Hepatocyte (in vitro differentiated cells): ENCODE measurements at regions not wholly inside any gene's neighbourhood (a gene's known extent, or its start where the extent isn't known, plus 50 kb on each side); places are given as distances from the start of the nearest gene placed in this dataset.

ENCODE experiments used
- DNase-seq: peaks from one replicate; pipeline ENCODE4 v3.0.0-alpha.2; 2016; ENCODE audit warnings: low spot score
- H2AFZ ChIP-seq: fragments of 200-600 bp; sonication (generic); 2 replicates; pipeline ENCODE4 v1.6.0; 2016; ENCODE audit warnings: antibody characterized with exemption, mild to moderate bottlenecking
- H3K27ac ChIP-seq: fragments of 200-600 bp; sonication (generic); 2 replicates; pipeline ENCODE4 v1.5.1; 2016; ENCODE audit warnings: mild to moderate bottlenecking
- H3K27me3 ChIP-seq: fragments of 200-600 bp; sonication (generic); 2 replicates; pipeline ENCODE4 v1.6.1; 2016
- H3K36me3 ChIP-seq: fragments of 200-600 bp; sonication (generic); replicated peaks from 2 replicates; pipeline ENCODE4 v1.5.1; 2016; ENCODE audit warnings: low read depth; ENCODE audit not compliant: insufficient read depth
- H3K4me1 ChIP-seq: fragments of 200-600 bp; sonication (generic); 2 replicates; pipeline ENCODE4 v1.5.1; 2016; ENCODE audit warnings: mild to moderate bottlenecking, moderate library complexity; ENCODE audit not compliant: insufficient read depth
- H3K4me2 ChIP-seq: fragments of 200-600 bp; sonication (generic); 2 replicates; pipeline ENCODE4 v1.6.0; 2016
- H3K4me3 ChIP-seq: fragments of 200-600 bp; sonication (generic); 2 replicates; pipeline ENCODE4 v1.5.1; 2016; ENCODE audit warnings: mild to moderate bottlenecking
- H3K79me2 ChIP-seq: fragments of 200-600 bp; sonication (generic); 2 replicates; pipeline ENCODE4 v1.6.0; 2017; ENCODE audit warnings: mild to moderate bottlenecking
- H3K9me2 ChIP-seq: fragments of 200-600 bp; sonication (generic); replicated peaks from 2 replicates; pipeline ENCODE4 v1.6.0; 2017; ENCODE audit warnings: mild to moderate bottlenecking; ENCODE audit not compliant: insufficient read depth
- H3K9me3 ChIP-seq: fragments of 200-600 bp; sonication (generic); 2 replicates; pipeline ENCODE4 v1.5.1; 2016; ENCODE audit warnings: low read depth, mild to moderate bottlenecking
- H4K20me1 ChIP-seq: fragments of 200-600 bp; sonication (generic); 2 replicates; pipeline ENCODE4 v1.6.0; 2016; ENCODE audit warnings: mild to moderate bottlenecking; ENCODE audit not compliant: insufficient read depth, poor library complexity, severe bottlenecking
- EZH2 ChIP-seq: fragments of 200-600 bp; sonication (generic); IDR thresholded peaks from 2 replicates; pipeline ENCODE4 v1.6.1; 2016; ENCODE audit warnings: antibody characterized with exemption, mild to moderate bottlenecking, borderline replicate concordance
- EZH2phosphoT487 ChIP-seq: fragments of 200-600 bp; sonication (generic); IDR thresholded peaks from one replicate; pipeline ENCODE4 v1.6.1; 2018; ENCODE audit warnings: antibody characterized with exemption, mild to moderate bottlenecking, low read depth, moderate library complexity; ENCODE audit not compliant: unreplicated experiment, severe bottlenecking
- WGBS: methylation state at CpG from one replicate; pipeline ENCODE4 v1.1.6; 2016; ENCODE audit warnings: low lambda C conversion rate; ENCODE audit errors: missing lambda C conversion rate; 5-methylcytosine and 5-hydroxymethylcytosine counted together
- TF ChIP-seq, protein P1 (sequence below): fragments of 200-600 bp; sonication (generic); IDR thresholded peaks from 2 replicates; pipeline ENCODE4 v1.5.1; 2016; ENCODE audit warnings: antibody characterized with exemption, mild to moderate bottlenecking; ENCODE audit not compliant: poor library complexity

DNA sequence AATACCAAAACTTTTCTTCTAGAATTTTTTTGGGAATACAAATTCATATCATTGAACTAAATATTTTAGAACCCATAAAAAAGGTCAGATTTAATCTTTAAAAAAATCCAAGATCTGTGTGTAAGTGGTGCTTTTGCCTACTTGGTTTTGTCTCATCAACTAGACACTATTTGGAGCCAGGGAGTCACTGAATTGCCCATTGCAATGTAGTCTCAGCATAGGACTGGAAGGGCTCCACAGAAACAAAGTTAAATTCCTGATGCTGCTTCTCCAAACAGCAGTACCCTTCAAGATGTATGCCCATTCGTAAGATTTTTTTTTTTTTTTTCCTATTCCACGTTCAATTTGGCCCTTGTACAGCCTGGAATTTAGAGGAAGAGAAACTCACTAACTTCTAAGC, 208.0 kb upstream of the MPDZ start:
- WGBS, result 73% methylated on average over 2 of the region's 2 CpGs
- TF ChIP-seq, protein P1, sequence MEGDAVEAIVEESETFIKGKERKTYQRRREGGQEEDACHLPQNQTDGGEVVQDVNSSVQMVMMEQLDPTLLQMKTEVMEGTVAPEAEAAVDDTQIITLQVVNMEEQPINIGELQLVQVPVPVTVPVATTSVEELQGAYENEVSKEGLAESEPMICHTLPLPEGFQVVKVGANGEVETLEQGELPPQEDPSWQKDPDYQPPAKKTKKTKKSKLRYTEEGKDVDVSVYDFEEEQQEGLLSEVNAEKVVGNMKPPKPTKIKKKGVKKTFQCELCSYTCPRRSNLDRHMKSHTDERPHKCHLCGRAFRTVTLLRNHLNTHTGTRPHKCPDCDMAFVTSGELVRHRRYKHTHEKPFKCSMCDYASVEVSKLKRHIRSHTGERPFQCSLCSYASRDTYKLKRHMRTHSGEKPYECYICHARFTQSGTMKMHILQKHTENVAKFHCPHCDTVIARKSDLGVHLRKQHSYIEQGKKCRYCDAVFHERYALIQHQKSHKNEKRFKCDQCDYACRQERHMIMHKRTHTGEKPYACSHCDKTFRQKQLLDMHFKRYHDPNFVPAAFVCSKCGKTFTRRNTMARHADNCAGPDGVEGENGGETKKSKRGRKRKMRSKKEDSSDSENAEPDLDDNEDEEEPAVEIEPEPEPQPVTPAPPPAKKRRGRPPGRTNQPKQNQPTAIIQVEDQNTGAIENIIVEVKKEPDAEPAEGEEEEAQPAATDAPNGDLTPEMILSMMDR, result no peak
- TF ChIP-seq EZH2 (no peak), EZH2phosphoT487 (no peak)
- Histone ChIP-seq H3K9me2 (no peaks in the 10 kb centered on the region), H3K4me3 (no peak overlapping the region), H3K4me2 (no peak overlapping the region), H3K79me2 (no peaks in the 10 kb centered on the region), H3K36me3 (no peaks in the 10 kb centered on the region), H3K9me3 (no peaks in the 10 kb centered on the region), H3K4me1 (peaks cover 7% of the 10 kb centered on the region), H2AFZ (no peak overlapping the region), H4K20me1 (no peaks in the 10 kb centered on the region), H3K27ac (no peak overlapping the region), H3K27me3 (no peaks in the 10 kb centered on the region)
- no peak for DNase-seq

DNA sequence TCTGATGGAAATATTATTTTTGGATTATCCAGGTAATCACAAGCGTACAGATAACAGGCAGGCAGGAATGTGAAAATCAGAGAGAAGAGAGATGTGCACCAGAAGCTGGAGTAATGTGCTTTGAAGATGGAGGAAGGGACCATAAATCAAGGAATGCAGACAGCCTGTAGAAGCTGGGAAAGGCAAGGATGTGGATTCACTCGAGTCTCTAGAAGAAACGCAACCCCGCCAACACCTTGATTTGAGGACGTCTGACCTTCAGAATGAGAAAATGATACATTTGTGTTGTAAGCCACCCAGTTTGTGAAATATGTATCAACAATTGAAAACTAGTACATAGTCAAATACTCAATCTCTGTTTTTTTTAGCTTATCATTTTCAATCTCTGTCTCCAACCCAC, 207.6 kb upstream of the MPDZ start:
- Histone ChIP-seq H3K4me2 (no peak overlapping the region), H3K36me3 (no peaks in the 10 kb centered on the region), H3K79me2 (no peaks in the 10 kb centered on the region), H3K27me3 (no peaks in the 10 kb centered on the region), H3K9me2 (no peaks in the 10 kb centered on the region), H3K27ac (no peak overlapping the region), H2AFZ (no peak overlapping the region), H4K20me1 (no peaks in the 10 kb centered on the region), H3K4me1 (peaks cover 7% of the 10 kb centered on the region), H3K9me3 (no peaks in the 10 kb centered on the region), H3K4me3 (no peak overlapping the region)
- DNase-seq, result no peak
- WGBS, result 74% methylated on average over 5 of the region's 5 CpGs
- TF ChIP-seq, protein P1, result no peak
- TF ChIP-seq EZH2phosphoT487, result no peak
- TF ChIP-seq EZH2, result no peak

DNA sequence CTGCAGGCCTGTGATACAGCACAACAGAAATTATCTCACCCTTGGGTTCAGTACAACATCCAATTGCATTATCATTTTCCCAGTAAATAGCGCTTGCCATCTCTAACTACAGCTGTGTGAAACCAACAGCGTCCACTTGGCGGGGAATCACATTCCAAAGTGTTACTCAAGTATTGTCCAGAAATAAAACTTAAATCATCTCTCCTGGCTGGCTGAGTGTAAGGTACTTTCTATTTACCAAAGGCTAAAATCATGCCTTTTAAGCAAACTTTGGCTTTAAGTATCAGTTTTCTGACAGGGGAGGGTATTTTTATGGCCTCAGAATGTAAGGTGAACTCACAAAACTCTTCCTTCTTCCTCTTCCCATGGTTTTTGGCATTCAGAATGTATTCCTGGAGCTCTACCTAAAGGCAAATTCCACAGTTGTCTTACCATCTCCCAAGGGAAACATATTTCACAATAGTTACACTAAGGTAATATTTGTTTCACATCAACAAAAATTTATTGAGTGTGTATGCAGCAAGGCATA, 205.6 kb upstream of the MPDZ start:
- no peak for DNase-seq
- Histone ChIP-seq H3K27ac (no peak overlapping the region), H3K4me1 (no peaks in the 10 kb centered on the region), H2AFZ (no peak overlapping the region), H3K4me3 (no peak overlapping the region), H3K4me2 (no peak overlapping the region), H3K79me2 (no peaks in the 10 kb centered on the region), H3K9me2 (no peaks in the 10 kb centered on the region), H3K9me3 (no peaks in the 10 kb centered on the region), H3K27me3 (no peaks in the 10 kb centered on the region), H4K20me1 (no peaks in the 10 kb centered on the region), H3K36me3 (no peaks in the 10 kb centered on the region)
- WGBS, result 79% methylated on average over 3 of the region's 3 CpGs
- TF ChIP-seq, protein P1, result no peak
- TF ChIP-seq EZH2, result no peak
- no peak for TF ChIP-seq EZH2phosphoT487

DNA sequence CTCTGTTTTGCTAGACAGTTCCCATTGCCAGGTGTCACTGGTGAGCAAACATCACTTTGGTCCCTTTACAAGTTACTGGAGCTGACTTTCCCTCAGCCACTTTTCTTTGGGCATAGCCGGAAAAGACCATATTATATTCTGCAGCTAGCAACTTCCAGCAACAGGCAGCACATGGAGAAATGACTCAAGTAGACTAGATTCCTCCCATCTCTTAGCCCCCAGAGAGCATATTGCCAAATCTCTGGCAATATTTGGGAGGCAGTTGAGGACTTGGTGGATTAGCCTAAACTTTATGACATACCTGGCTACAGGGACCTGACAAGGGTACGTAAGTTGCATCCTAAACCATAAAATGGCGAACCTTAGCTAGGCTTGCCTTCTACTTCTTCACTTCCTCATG, 204.7 kb upstream of the MPDZ start:
- Histone ChIP-seq H2AFZ (no peak overlapping the region), H3K4me2 (no peak overlapping the region), H3K27ac (no peak overlapping the region), H3K9me2 (no peaks in the 10 kb centered on the region), H3K36me3 (no peaks in the 10 kb centered on the region), H3K4me1 (no peaks in the 10 kb centered on the region), H3K9me3 (no peaks in the 10 kb centered on the region), H3K27me3 (no peaks in the 10 kb centered on the region), H3K79me2 (no peaks in the 10 kb centered on the region), H3K4me3 (no peak overlapping the region), H4K20me1 (no peaks in the 10 kb centered on the region)
- no peak for TF ChIP-seq EZH2phosphoT487
- WGBS, result 97% methylated on average over 3 of the region's 3 CpGs
- DNase-seq, result no peak
